Neural progenitor cell (in vitro differentiated cells): ENCODE measurements at regions not wholly inside any gene's neighbourhood (a gene's known extent, or its start where the extent isn't known, plus 50 kb on each side); places are given as distances from the start of the nearest gene placed in this dataset.
"Not testable (repeated sequence)": the region's sequence is repeated elsewhere in the genome, so short reads cannot be mapped to it uniquely, and the experiment has no call there.

Source experiments
- DNase-seq: peaks from one replicate; pipeline ENCODE4 v3.0.0-alpha.2; 2016; ENCODE audit warnings: low spot score
- H2AFZ ChIP-seq: fragments of 200-600 bp; sonication (generic); replicated peaks from 2 replicates; pipeline ENCODE4 v1.6.1; 2016; ENCODE audit warnings: antibody characterized with exemption
- H3F3A ChIP-seq: fragments of 200-600 bp; sonication (generic); 2 replicates; pipeline ENCODE4 v1.6.1; 2016; ENCODE audit warnings: antibody characterized with exemption, low read depth
- H3K27ac ChIP-seq: fragments of 200-600 bp; sonication (generic); 2 replicates; pipeline ENCODE4 v1.5.1; 2016; ENCODE audit warnings: mild to moderate bottlenecking
- H3K27me3 ChIP-seq: fragments of 200-600 bp; sonication (generic); 2 replicates; pipeline ENCODE4 v1.6.1; 2016; ENCODE audit warnings: mild to moderate bottlenecking, moderate library complexity
- H3K36me3 ChIP-seq: fragments of 200-600 bp; sonication (generic); 2 replicates; pipeline ENCODE4 v1.5.1; 2016
- H3K4me1 ChIP-seq: fragments of 200-600 bp; sonication (generic); 2 replicates; pipeline ENCODE4 v1.6.1; 2016; ENCODE audit warnings: mixed run types
- H3K4me2 ChIP-seq: fragments of 200-600 bp; sonication (generic); 2 replicates; pipeline ENCODE4 v1.6.1; 2016
- H3K4me3 ChIP-seq: fragments of 200-600 bp; sonication (generic); 2 replicates; pipeline ENCODE4 v1.5.1; 2016
- H3K79me2 ChIP-seq: fragments of 200-600 bp; sonication (generic); 2 replicates; pipeline ENCODE4 v1.6.1; 2016; ENCODE audit warnings: low read depth
- H3K9ac ChIP-seq: fragments of 200-600 bp; sonication (generic); 2 replicates; pipeline ENCODE4 v1.6.1; 2016
- H3K9me3 ChIP-seq: fragments of 200-600 bp; sonication (generic); 2 replicates; pipeline ENCODE4 v1.5.1; 2016; ENCODE audit warnings: low read depth
- H4K20me1 ChIP-seq: fragments of 200-600 bp; sonication (generic); 2 replicates; pipeline ENCODE4 v1.6.1; 2016; ENCODE audit warnings: low read depth
- H3K27ac Mint-ChIP-seq: 3 replicates; pipeline ENCODE4 v1.8.0; 2021; ENCODE audit warnings: mixed read lengths
- H3K27me3 Mint-ChIP-seq: 2 replicates; pipeline ENCODE4 v1.8.0; 2022; ENCODE audit warnings: low read depth, mild to moderate bottlenecking, inconsistent platforms, moderate library complexity, mixed read lengths; ENCODE audit not compliant: insufficient read depth
- H3K36me3 Mint-ChIP-seq: 3 replicates; pipeline ENCODE4 v1.8.0; 2021; ENCODE audit warnings: mixed read lengths
- H3K4me1 Mint-ChIP-seq: 3 replicates; pipeline ENCODE4 v1.8.0; 2021; ENCODE audit warnings: mixed read lengths
- H3K4me3 Mint-ChIP-seq: 3 replicates; pipeline ENCODE4 v1.8.0; 2021; ENCODE audit warnings: mild to moderate bottlenecking, moderate library complexity, mixed read lengths
- H3K9me3 Mint-ChIP-seq: 3 replicates; pipeline ENCODE4 v1.8.0; 2020; ENCODE audit warnings: mixed read lengths
- EZH2 ChIP-seq: fragments of 200-600 bp; sonication (generic); IDR thresholded peaks from 2 replicates; pipeline ENCODE4 v1.6.1; 2017; ENCODE audit warnings: antibody characterized with exemption, mild to moderate bottlenecking, moderate library complexity
- EZH2phosphoT487 ChIP-seq: fragments of 200-600 bp; sonication (generic); IDR thresholded peaks from 2 replicates; pipeline ENCODE4 v1.6.1; 2017; ENCODE audit warnings: antibody characterized with exemption
- TF ChIP-seq, protein P1 (sequence below): fragments of 200-600 bp; sonication (generic); IDR thresholded peaks from 2 replicates; pipeline ENCODE4 v1.5.1; 2017; ENCODE audit warnings: antibody characterized with exemption, mild to moderate bottlenecking

GRCh38 chr21:18725653-18726052 is 322.1 kb upstream of the TMPRSS15 start:
- no peaks in the 10 kb centered on the region for H3K79me2 ChIP-seq
- no peak overlapping the region for H3K4me2 ChIP-seq
- no peaks in the 10 kb centered on the region for H4K20me1 ChIP-seq
- no peak overlapping the region for H3K27ac ChIP-seq
- no peaks in the 10 kb centered on the region for H3K36me3 ChIP-seq
- H3K4me1 ChIP-seq, result no peaks in the 10 kb centered on the region
- Mint-ChIP-seq H3K9me3 (no peaks in the 10 kb centered on the region), H3K36me3 (no peaks in the 10 kb centered on the region), H3K4me1 (no peaks in the 10 kb centered on the region), H3K4me3 (no peak overlapping the region), H3K27me3 (no peaks in the 10 kb centered on the region), H3K27ac (no peak overlapping the region)
- H3K9ac ChIP-seq, result no peak overlapping the region
- no peaks in the 10 kb centered on the region for H3K9me3 ChIP-seq
- no peak overlapping the region for H2AFZ ChIP-seq
- DNase-seq, result peak; percentile 9
- H3K27me3 ChIP-seq, result no peaks in the 10 kb centered on the region
- no peaks in the 10 kb centered on the region for H3F3A ChIP-seq
- TF ChIP-seq, protein P1, sequence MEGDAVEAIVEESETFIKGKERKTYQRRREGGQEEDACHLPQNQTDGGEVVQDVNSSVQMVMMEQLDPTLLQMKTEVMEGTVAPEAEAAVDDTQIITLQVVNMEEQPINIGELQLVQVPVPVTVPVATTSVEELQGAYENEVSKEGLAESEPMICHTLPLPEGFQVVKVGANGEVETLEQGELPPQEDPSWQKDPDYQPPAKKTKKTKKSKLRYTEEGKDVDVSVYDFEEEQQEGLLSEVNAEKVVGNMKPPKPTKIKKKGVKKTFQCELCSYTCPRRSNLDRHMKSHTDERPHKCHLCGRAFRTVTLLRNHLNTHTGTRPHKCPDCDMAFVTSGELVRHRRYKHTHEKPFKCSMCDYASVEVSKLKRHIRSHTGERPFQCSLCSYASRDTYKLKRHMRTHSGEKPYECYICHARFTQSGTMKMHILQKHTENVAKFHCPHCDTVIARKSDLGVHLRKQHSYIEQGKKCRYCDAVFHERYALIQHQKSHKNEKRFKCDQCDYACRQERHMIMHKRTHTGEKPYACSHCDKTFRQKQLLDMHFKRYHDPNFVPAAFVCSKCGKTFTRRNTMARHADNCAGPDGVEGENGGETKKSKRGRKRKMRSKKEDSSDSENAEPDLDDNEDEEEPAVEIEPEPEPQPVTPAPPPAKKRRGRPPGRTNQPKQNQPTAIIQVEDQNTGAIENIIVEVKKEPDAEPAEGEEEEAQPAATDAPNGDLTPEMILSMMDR, result peak; percentile 33
- TF ChIP-seq EZH2phosphoT487 (no peak), EZH2 (no peak)
- H3K4me3 ChIP-seq, result no peak overlapping the region

DNA sequence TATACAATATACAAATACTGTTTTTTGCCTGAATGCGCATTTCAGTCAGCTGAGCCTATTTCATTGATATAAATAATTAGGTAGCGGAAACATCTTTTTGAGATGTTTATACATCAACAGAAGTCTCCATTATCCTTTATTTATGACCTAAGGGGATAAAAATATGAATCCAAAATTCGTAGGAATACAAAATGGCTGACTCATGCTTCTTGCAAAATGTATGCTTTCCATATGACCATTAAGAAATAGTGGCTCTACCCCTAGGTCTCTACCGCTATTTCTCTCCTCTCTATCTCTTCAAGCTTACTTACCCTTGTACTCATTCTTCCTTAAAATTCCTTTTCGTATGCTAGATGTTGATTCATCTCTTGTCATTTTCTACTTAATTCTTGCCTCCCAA is 338.4 kb upstream of the TMPRSS15 start:
- Histone ChIP-seq H3K27me3 (no peaks in the 10 kb centered on the region), H3K4me3 (no peak overlapping the region), H3K9me3 (no peaks in the 10 kb centered on the region), H3K79me2 (no peaks in the 10 kb centered on the region), H3F3A (no peaks in the 10 kb centered on the region), H3K27ac (no peak overlapping the region), H2AFZ (no peak overlapping the region), H3K36me3 (no peaks in the 10 kb centered on the region), H3K4me2 (no peak overlapping the region), H3K4me1 (peaks cover 9% of the 10 kb centered on the region), H3K9ac (no peak overlapping the region), H4K20me1 (no peaks in the 10 kb centered on the region)
- Mint-ChIP-seq H3K27ac (no peak overlapping the region), H3K36me3 (no peaks in the 10 kb centered on the region), H3K4me1 (peaks cover 7% of the 10 kb centered on the region), H3K27me3 (peaks cover 2% of the 10 kb centered on the region), H3K9me3 (no peaks in the 10 kb centered on the region), H3K4me3 (no peak overlapping the region)
- DNase-seq, result no peak
- TF ChIP-seq EZH2phosphoT487, result no peak
- TF ChIP-seq EZH2, result no peak
- TF ChIP-seq, protein P1, result no peak

DNA sequence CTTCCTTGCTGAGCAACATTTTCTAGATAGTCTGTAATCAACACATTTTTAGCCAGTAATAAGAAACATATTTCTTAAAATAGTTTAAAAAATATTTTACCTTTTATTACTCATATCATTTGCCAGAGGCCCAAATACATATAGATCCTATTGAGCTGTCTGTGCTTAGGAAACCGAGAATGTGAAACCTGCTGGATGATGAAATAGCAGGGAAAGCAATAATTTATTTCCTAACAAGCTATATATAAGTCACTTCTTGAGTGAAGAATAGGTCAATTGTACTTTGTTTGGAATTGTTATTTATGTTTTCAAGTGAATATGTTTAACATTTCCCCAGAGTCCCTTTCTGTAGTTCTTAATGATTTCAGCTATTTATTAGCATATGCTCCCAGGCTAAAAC is 339.9 kb upstream of the TMPRSS15 start:
- H3K79me2 ChIP-seq, result no peaks in the 10 kb centered on the region
- no peak overlapping the region for H3K27ac Mint-ChIP-seq
- H3F3A ChIP-seq, result no peaks in the 10 kb centered on the region
- H3K36me3 ChIP-seq, result no peaks in the 10 kb centered on the region
- H3K27ac ChIP-seq, result no peak overlapping the region
- peaks cover 7% of the 10 kb centered on the region for H3K4me1 Mint-ChIP-seq
- H2AFZ ChIP-seq, result no peak overlapping the region
- H3K9me3 ChIP-seq, result no peaks in the 10 kb centered on the region
- H3K4me2 ChIP-seq, result no peak overlapping the region
- no peak overlapping the region for H3K4me3 ChIP-seq
- H3K27me3 Mint-ChIP-seq, result peaks cover 1% of the 10 kb centered on the region
- H3K4me1 ChIP-seq, result peaks cover 9% of the 10 kb centered on the region
- no peaks in the 10 kb centered on the region for H3K27me3 ChIP-seq
- no peaks in the 10 kb centered on the region for H4K20me1 ChIP-seq
- no peaks in the 10 kb centered on the region for H3K9me3 Mint-ChIP-seq
- no peak for TF ChIP-seq EZH2phosphoT487
- TF ChIP-seq, protein P1, result no peak
- no peak for TF ChIP-seq EZH2
- H3K36me3 Mint-ChIP-seq, result no peaks in the 10 kb centered on the region
- no peak overlapping the region for H3K9ac ChIP-seq
- DNase-seq, result no peak
- H3K4me3 Mint-ChIP-seq, result no peak overlapping the region

GRCh38 chr21:18744840-18745239 is 341.3 kb upstream of the TMPRSS15 start:
- Histone ChIP-seq H3F3A (no peaks in the 10 kb centered on the region), H3K4me2 (peak overlapping the region; percentile 28), H3K4me3 (no peak overlapping the region), H3K27ac (no peak overlapping the region), H3K9me3 (no peaks in the 10 kb centered on the region), H3K36me3 (no peaks in the 10 kb centered on the region), H3K27me3 (no peaks in the 10 kb centered on the region), H3K9ac (no peak overlapping the region), H3K4me1 (peaks cover 9% of the 10 kb centered on the region), H4K20me1 (no peaks in the 10 kb centered on the region), H3K79me2 (no peaks in the 10 kb centered on the region), H2AFZ (peak overlapping the region; percentile 95)
- H3K4me3 Mint-ChIP-seq, result no peak overlapping the region
- no peaks in the 10 kb centered on the region for H3K27me3 Mint-ChIP-seq
- peaks cover 7% of the 10 kb centered on the region for H3K4me1 Mint-ChIP-seq
- TF ChIP-seq EZH2 (no peak), EZH2phosphoT487 (no peak)
- TF ChIP-seq, protein P1, result no peak
- H3K27ac Mint-ChIP-seq, result no peak overlapping the region
- H3K36me3 Mint-ChIP-seq, result no peaks in the 10 kb centered on the region
- H3K9me3 Mint-ChIP-seq, result no peaks in the 10 kb centered on the region
- peak; percentile 9 for DNase-seq

- H3K27ac Mint-ChIP-seq, H3K4me1 ChIP-seq, H3K4me3 ChIP-seq, H4K20me1 ChIP-seq, H3K9ac ChIP-seq, H2AFZ ChIP-seq, H3K4me1 Mint-ChIP-seq, H3K9me3 Mint-ChIP-seq, H3K27me3 ChIP-seq, H3K36me3 Mint-ChIP-seq, H3K4me3 Mint-ChIP-seq, H3K79me2 ChIP-seq, H3K9me3 ChIP-seq, H3K27ac ChIP-seq, H3K36me3 ChIP-seq, H3K27me3 Mint-ChIP-seq, H3K4me2 ChIP-seq, DNase-seq, H3F3A ChIP-seq: not testable (repeated sequence)
These were observed 349.3 kb upstream of the TMPRSS15 start for GRCh38 chr21:18752894-18753293.
